HEK293T (cell line): ENCODE measurements at regions not wholly inside any gene's neighbourhood (a gene's known extent, or its start where the extent isn't known, plus 50 kb on each side); places are given as distances from the start of the nearest gene placed in this dataset.

Experiments used
- ARNT ChIP-seq: fragments of 450-650 bp; IDR thresholded peaks from 2 replicates; pipeline ENCODE4 v1.6.1; 2017; ENCODE audit warnings: mild to moderate bottlenecking
- BHLHE40 ChIP-seq: fragments of 450-650 bp; IDR thresholded peaks from 2 replicates; pipeline ENCODE4 v1.6.1; 2016; ENCODE audit warnings: mild to moderate bottlenecking, moderate library complexity, borderline replicate concordance
- CTBP1 ChIP-seq: fragments of 450-650 bp; IDR thresholded peaks from 2 replicates; pipeline ENCODE4 v1.6.1; 2016; ENCODE audit warnings: borderline replicate concordance
- FOXK2 ChIP-seq: fragments of 450-650 bp; IDR thresholded peaks from 2 replicates; pipeline ENCODE4 v1.6.1; 2016; ENCODE audit warnings: mild to moderate bottlenecking
- FOXM1 ChIP-seq: fragments of 450-650 bp; IDR thresholded peaks from 2 replicates; pipeline ENCODE4 v1.6.1; 2017; ENCODE audit warnings: mild to moderate bottlenecking, borderline replicate concordance
- HDGF ChIP-seq: fragments of 450-650 bp; IDR thresholded peaks from 2 replicates; pipeline ENCODE4 v1.6.1; 2017; ENCODE audit warnings: antibody characterized with exemption, borderline replicate concordance
- NFRKB ChIP-seq: fragments of 450-650 bp; IDR thresholded peaks from 2 replicates; pipeline ENCODE4 v1.6.1; 2016; ENCODE audit warnings: mild to moderate bottlenecking, moderate library complexity
- SP1 ChIP-seq: fragments of 450-650 bp; IDR thresholded peaks from 2 replicates; pipeline ENCODE4 v1.6.1; 2017
- SUZ12 ChIP-seq: fragments of 450-650 bp; IDR thresholded peaks from 2 replicates; pipeline ENCODE4 v1.6.1; 2016; ENCODE audit warnings: mild to moderate bottlenecking
- TARDBP ChIP-seq: fragments of 450-650 bp; IDR thresholded peaks from 2 replicates; pipeline ENCODE4 v1.6.1; 2016
- ZNF384 ChIP-seq: fragments of 450-650 bp; IDR thresholded peaks from 2 replicates; pipeline ENCODE4 v1.6.1; 2016

GRCh38 chr20:51183451-51183850 is 160.5 kb upstream of the KCNG1 start:
- TF ChIP-seq SP1, result no peak
- TF ChIP-seq TARDBP, result no peak
- no peak for TF ChIP-seq FOXK2
- no peak for TF ChIP-seq ZNF384
- no peak for TF ChIP-seq CTBP1
- TF ChIP-seq SUZ12, result no peak
- no peak for TF ChIP-seq BHLHE40
- no peak for TF ChIP-seq FOXM1
- TF ChIP-seq HDGF, result no peak
- no peak for TF ChIP-seq ARNT
- no peak for TF ChIP-seq NFRKB
